Activated CD4-positive, alpha-beta T cell treated with anti-CD3 and anti-CD28 coated beads for 36 hours (primary cell): ENCODE measurements at regions not wholly inside any gene's neighbourhood (a gene's known extent, or its start where the extent isn't known, plus 50 kb on each side); places are given as distances from the start of the nearest gene placed in this dataset.

Source experiments
- ATAC-seq: fragments of 200-7000 bp; cut with Tn5 transposase; one replicate; pipeline ENCODE4 v1.10.0; 2021; ENCODE audit warnings: mild to moderate bottlenecking, moderate library complexity
- CTCF ChIA-PET: fragments of 350-600 bp; sonication (Branson Sonifier 250); formaldehyde crosslinking; loops from one replicate; lab custom pipeline; 2021; ENCODE audit warnings: antibody characterized with exemption; lab: Charles Lee
- POLR2A ChIA-PET: fragments of 350-600 bp; sonication (Branson Sonifier 250); formaldehyde crosslinking; loops from one replicate; lab custom pipeline; 2021; ENCODE audit warnings: antibody characterized with exemption, inconsistent platforms; lab: Charles Lee
- DNase-seq: peaks from one replicate; pipeline ENCODE4 v3.0.0-alpha.2; 2020
- H3K27ac Mint-ChIP-seq: one replicate; pipeline ENCODE4 v1.8.0; 2021; ENCODE audit warnings: mixed read lengths
- H3K27me3 Mint-ChIP-seq: one replicate; pipeline ENCODE4 v1.8.0; 2021; ENCODE audit warnings: mixed read lengths
- H3K36me3 Mint-ChIP-seq: one replicate; pipeline ENCODE4 v1.8.0; 2021; ENCODE audit warnings: low read depth, mixed read lengths
- H3K4me1 Mint-ChIP-seq: one replicate; pipeline ENCODE4 v1.8.0; 2021; ENCODE audit warnings: mixed read lengths
- H3K4me3 Mint-ChIP-seq: one replicate; pipeline ENCODE4 v1.8.0; 2021; ENCODE audit warnings: mild to moderate bottlenecking, moderate library complexity, mixed read lengths
- H3K9me3 Mint-ChIP-seq: one replicate; pipeline ENCODE4 v1.8.0; 2021; ENCODE audit warnings: low read depth, mixed read lengths
- intact Hi-C, 2 experiments: fragments of 100-400 bp; cut with DNase I in 1 of 2; cut with micrococcal nuclease in 1 of 2; formaldehyde crosslinking; loops; one replicate each; pipeline versions ENCODE4 v1.14.2 to v1.15.1; 2022 to 2024; cut with DNase I, micrococcal nuclease

DNA sequence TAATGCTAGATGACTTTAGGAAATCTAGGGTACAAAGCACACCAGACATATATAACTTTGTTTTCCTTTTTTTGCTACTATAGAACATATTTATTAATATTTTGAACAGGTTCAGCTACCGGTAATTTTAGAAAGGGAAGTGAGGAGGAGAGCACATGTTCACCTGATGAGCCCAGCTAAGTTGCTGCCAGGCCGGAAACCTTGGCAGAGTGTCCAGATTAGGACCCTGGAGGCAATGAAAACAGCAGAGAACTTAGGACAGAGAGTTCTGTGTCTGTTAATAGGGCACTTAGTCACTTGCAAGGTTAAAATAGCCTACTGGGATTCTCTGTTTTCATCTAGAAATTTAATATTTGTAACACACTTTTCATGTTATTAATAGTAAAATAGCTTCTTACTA lies 348.9 kb upstream of the CPEB2 start:
- H3K27ac Mint-ChIP-seq: no peak overlapping the region
- H3K27me3 Mint-ChIP-seq: peaks cover 11% of the 10 kb centered on the region
- ATAC-seq (no peak), DNase-seq (no peak)
- H3K9me3 Mint-ChIP-seq: peaks cover 10% of the 10 kb centered on the region
- intact Hi-C loops: no loop called here
- no peak overlapping the region for H3K4me3 Mint-ChIP-seq
- POLR2A ChIA-PET: no interaction called here
- CTCF ChIA-PET: no interaction called here
- H3K36me3 Mint-ChIP-seq: no peaks in the 10 kb centered on the region
- H3K4me1 Mint-ChIP-seq: no peaks in the 10 kb centered on the region

DNA sequence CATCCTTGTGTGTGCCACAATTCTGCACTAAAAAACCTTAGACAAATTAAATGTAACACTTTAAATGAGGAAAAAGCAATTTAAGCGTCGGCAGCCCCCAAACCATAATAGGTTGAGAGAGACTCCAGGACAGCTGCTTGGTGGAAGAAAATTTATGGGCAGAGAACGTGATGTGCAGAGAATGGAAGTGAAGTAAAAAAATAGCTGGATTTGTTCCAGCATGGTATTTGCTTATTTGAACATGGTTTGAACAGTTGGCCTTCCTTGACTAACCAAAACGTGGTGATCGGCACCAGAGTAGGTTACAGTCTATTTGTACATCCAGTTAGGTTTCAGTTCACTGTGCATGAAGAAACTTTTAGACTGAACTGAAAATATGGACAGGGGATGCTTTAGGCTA lies 343.0 kb upstream of the CPEB2 start:
- Mint-ChIP-seq H3K4me1 (no peaks in the 10 kb centered on the region), H3K27me3 (peaks cover 11% of the 10 kb centered on the region), H3K9me3 (peaks cover 7% of the 10 kb centered on the region), H3K4me3 (no peak overlapping the region), H3K27ac (no peak overlapping the region), H3K36me3 (no peaks in the 10 kb centered on the region)
- intact Hi-C loops: no loop called here
- ATAC-seq (no peak), DNase-seq (no peak)
- ChIA-PET POLR2A (no interaction called here), CTCF (no interaction called here)

DNA sequence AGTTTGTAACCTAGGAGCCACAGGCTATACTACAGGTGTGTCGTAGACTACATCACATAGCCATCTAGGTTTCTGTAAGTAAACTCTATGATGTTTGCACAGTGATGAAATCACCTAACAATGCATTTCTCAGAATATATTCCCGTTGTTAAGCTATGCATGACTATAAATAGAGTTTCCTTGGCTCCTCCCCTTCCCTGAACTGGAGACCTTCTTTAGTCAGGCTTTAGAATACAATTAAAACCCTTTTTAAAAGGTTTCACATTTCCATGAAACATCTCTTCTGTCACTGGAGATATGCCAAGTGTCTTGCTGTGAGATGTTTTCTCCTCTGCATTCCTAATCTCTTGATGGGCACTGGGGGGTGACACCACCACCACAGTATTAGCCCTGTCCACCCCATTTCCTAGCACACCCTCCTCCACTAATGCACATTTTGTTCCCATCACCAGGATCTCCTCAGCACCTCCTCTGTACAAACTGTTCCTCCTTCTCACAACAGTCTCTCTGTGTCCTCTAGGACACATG lies 334.6 kb upstream of the CPEB2 start:
- ATAC-seq: no peak
- intact Hi-C loops: no loop called here
- H3K9me3 Mint-ChIP-seq: peaks cover 7% of the 10 kb centered on the region
- peaks cover 11% of the 10 kb centered on the region for H3K27me3 Mint-ChIP-seq
- H3K27ac Mint-ChIP-seq: no peak overlapping the region
- no peaks in the 10 kb centered on the region for H3K4me1 Mint-ChIP-seq
- ChIA-PET POLR2A (no interaction called here), CTCF (no interaction called here)
- H3K4me3 Mint-ChIP-seq: no peak overlapping the region
- DNase-seq: no peak
- H3K36me3 Mint-ChIP-seq: no peaks in the 10 kb centered on the region

DNA sequence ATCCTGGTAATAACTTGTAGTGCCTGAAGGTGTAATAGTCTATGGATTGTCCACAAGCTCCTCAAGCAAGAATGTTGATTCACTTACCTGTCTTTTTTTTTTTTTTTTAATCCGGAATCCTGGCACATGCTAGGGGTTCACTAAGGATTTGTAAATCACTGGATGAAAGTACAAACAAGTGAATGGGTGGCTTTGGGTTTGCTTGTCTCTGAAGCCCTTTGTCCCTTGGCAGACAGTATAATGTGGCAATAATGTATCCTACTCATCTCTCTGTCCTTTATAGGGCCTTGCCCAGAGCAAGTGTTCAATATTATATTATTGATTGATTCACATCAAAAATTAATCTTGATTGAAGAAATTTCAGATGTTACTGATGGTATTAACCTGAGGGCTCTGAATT lies 334.0 kb upstream of the CPEB2 start:
- Mint-ChIP-seq H3K27me3 (peaks cover 15% of the 10 kb centered on the region), H3K9me3 (peaks cover 7% of the 10 kb centered on the region), H3K27ac (no peak overlapping the region), H3K4me1 (no peaks in the 10 kb centered on the region), H3K36me3 (no peaks in the 10 kb centered on the region), H3K4me3 (no peak overlapping the region)
- ChIA-PET POLR2A (no interaction called here), CTCF (no interaction called here)
- intact Hi-C loops: no loop called here
- DNase-seq: no peak
- no peak for ATAC-seq

DNA sequence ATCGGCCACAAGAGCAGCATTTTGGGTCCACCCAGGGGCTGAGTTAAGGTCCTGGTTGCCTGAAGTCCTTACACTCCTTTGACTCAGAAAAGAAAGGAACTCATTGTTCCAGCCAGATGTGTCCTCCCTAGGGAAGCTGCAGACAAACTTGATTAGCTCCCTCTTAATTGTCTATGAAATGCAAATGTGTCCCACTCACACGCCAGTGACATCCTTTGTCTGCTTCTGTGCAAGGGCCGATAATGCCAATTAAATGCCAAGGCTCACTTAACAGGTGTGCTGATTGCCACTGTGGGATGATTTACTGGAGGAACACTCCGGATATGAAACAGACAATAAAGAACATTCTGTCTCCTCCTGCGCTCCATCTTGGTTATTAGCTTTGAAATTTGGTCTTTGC lies 332.9 kb upstream of the CPEB2 start:
- Mint-ChIP-seq H3K9me3 (peaks cover 5% of the 10 kb centered on the region), H3K36me3 (no peaks in the 10 kb centered on the region), H3K27ac (no peak overlapping the region), H3K4me1 (no peaks in the 10 kb centered on the region), H3K4me3 (no peak overlapping the region), H3K27me3 (peaks cover 15% of the 10 kb centered on the region)
- DNase-seq (no peak), ATAC-seq (no peak)
- CTCF ChIA-PET: interaction anchor here (0.6 kb wide), 1 partner anchor 555 kb away, joined by 3 read pairs; no protein-coding TSS in a partner anchor
- POLR2A ChIA-PET: no interaction called here
- intact Hi-C loops: no loop called here

DNA sequence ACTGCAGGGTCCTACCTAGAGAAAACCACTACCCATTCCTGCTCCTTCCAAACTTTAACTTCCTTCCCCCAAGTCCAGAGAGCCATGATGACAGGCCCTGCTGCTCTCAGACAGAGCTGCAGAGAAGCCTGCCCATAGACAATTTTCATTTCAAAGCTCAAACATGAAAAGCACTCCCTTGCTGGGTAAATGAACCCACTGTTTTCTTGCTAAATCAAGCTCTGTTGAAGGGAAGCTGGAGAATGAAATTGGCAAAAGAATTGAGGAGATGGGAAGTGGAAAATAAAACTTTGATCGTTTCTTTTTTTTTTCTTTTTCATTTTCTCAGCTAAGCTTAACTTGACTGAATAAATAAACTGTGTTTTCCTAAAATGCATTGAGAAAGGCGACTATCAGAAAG lies 331.1 kb upstream of the CPEB2 start:
- intact Hi-C loops: no loop called here
- Mint-ChIP-seq H3K4me3 (no peak overlapping the region), H3K36me3 (no peaks in the 10 kb centered on the region), H3K9me3 (peaks cover 4% of the 10 kb centered on the region), H3K4me1 (no peaks in the 10 kb centered on the region), H3K27ac (no peak overlapping the region), H3K27me3 (peaks cover 15% of the 10 kb centered on the region)
- ATAC-seq (no peak), DNase-seq (no peak)
- ChIA-PET CTCF (interaction anchor here (0.6 kb wide), 1 partner anchor 400 kb away, joined by 3 read pairs; no protein-coding TSS in a partner anchor), POLR2A (no interaction called here)

DNA sequence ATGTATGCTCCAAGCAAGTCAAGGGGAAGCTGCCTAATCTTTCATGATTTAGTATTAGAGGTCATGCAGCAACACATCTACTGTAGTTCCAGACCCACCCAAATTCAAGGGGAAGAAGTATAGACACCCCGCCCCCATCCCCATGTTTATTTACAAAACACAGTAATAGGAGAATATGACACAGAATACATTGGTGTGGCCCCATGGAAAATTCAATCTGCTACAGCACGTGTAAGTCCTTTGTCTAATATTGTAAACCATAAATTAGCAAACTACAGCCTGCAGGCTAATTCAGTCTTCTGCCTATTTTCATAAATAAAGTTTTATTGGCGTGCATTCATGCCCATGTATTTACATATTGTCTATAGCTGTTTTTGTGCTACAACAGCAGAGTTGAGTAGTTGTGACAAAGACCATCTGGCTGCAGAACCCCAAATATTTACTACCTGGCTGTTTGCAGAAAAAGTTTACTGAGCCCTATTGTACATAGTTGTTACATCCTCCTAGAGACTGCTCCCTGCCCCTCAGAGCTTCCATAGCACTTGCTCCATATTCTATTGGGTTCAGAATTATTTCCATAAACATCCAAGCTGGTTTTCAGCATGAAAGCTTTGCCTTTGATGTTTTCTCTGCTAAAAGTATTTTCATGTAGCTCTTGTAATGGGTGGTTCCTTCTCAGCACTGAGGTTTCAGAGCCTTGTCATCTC lies 326.8 kb upstream of the CPEB2 start:
- Mint-ChIP-seq H3K36me3 (no peaks in the 10 kb centered on the region), H3K4me3 (no peak overlapping the region), H3K9me3 (no peaks in the 10 kb centered on the region), H3K27ac (no peak overlapping the region), H3K4me1 (no peaks in the 10 kb centered on the region), H3K27me3 (peaks cover 15% of the 10 kb centered on the region)
- ATAC-seq (no peak), DNase-seq (no peak)
- ChIA-PET CTCF (no interaction called here), POLR2A (interaction anchor here (0.7 kb wide), 1 partner anchor 15 kb away, joined by 3 read pairs; no protein-coding TSS in a partner anchor)
- intact Hi-C loops: no loop called here

DNA sequence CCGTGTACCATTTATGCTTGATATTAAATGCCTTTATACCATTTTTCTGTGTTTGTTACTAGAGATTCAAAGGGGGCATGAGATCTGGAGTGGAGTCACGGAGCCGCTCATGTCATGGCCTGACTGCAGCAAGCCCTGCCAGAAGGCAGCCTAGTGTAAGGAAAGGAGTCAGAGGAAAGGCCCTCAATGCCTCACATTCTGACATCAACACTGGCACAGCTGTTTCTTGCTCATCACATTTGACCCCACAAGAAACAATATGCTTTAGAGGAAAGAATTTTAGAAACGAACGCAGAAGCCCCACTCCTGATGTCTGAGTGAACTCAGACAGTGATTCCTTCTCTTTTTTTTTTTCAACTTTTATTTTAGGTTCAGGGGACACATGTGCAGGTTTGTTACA lies 322.4 kb upstream of the CPEB2 start:
- intact Hi-C loops: no loop called here
- H3K4me3 Mint-ChIP-seq: no peak overlapping the region
- POLR2A ChIA-PET: no interaction called here
- no peaks in the 10 kb centered on the region for H3K4me1 Mint-ChIP-seq
- ATAC-seq (no peak), DNase-seq (no peak)
- H3K36me3 Mint-ChIP-seq: no peaks in the 10 kb centered on the region
- peaks cover 1% of the 10 kb centered on the region for H3K9me3 Mint-ChIP-seq
- CTCF ChIA-PET: no interaction called here
- peaks cover 11% of the 10 kb centered on the region for H3K27me3 Mint-ChIP-seq
- H3K27ac Mint-ChIP-seq: no peak overlapping the region

DNA sequence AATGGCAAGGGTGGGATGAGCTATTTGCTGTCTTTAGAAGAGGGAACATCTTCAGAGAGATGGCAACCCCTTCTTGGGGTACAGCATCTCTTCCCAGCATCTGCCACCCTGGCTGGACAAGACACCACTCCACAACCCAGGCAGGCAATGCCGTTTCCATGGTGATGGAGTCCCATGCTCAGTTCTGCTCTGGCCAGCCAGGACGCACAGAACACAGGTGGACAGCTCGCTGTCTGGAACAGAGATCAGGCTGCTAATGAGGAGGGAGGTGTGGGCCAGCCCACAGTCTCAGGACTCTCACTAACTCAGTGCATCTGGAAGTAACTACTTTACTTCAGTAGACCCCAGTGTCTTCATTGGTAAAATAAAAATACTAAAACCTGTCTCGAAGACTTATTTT lies 321.0 kb upstream of the CPEB2 start:
- ChIA-PET CTCF (no interaction called here), POLR2A (interaction anchor here (0.6 kb wide), 1 partner anchor 1998 kb away, joined by 3 read pairs; no protein-coding TSS in a partner anchor)
- no peak overlapping the region for H3K27ac Mint-ChIP-seq
- no peak overlapping the region for H3K4me3 Mint-ChIP-seq
- H3K36me3 Mint-ChIP-seq: no peaks in the 10 kb centered on the region
- DNase-seq: no peak
- peaks cover 3% of the 10 kb centered on the region for H3K9me3 Mint-ChIP-seq
- intact Hi-C loops: no loop called here
- H3K27me3 Mint-ChIP-seq: peaks cover 13% of the 10 kb centered on the region
- ATAC-seq: no peak
- no peaks in the 10 kb centered on the region for H3K4me1 Mint-ChIP-seq

DNA sequence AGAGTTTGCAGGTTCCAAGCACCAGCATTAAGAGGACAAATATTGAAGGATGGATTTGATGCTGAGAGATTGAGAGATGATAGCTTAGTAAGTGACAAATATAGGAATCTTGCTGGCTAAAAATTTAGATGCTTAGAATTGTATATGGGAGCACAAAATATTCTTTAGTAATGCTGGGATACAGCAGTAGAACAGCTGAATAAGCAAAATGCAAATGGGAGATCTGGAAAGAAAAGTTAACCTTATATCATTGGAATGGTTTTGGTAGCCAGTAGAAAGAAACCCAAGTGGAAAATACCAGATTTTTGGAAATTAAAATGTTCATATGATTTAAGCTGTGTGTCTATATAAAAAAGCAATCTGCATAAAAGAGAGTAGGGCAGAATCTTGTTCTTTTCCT lies 308.6 kb upstream of the CPEB2 start:
- Mint-ChIP-seq H3K27me3 (peaks cover 11% of the 10 kb centered on the region), H3K9me3 (peaks cover 5% of the 10 kb centered on the region), H3K27ac (no peak overlapping the region), H3K36me3 (no peaks in the 10 kb centered on the region), H3K4me1 (no peaks in the 10 kb centered on the region), H3K4me3 (no peak overlapping the region)
- ChIA-PET CTCF (no interaction called here), POLR2A (no interaction called here)
- no peak for DNase-seq
- intact Hi-C loops: no loop called here
- ATAC-seq: no peak

DNA sequence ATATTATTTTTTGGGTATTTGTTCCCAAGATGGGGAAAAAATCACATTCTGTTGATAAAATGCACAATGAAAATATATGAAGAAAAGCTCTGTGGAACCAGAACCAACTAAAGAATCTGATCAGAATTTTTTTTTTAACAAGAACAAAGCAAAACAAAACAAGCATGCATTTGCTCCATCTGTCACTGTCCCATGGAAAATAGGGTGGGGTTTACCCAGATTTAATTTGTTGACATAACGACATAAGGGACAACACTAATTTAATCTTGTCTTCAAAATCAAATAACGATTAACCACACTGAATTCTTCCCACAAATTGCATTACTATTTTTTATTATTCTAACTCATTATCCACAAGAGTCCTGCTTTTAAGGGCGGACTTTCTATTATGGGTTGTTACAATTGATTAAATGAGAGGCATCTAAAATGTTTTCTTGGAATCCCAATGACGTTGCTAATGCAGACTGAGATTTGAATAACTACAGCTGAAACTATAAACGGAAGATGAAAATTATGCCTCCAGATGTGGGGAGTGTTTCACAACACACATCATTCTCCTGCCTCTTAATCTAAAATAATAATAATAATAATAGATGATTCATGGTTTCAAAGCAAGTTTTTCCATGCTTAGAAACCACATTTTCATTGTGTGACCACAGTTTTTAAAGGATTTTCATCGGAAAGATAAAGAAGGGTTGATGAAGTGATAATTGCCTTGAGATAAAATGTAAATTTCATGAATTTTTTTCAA lies 307.0 kb upstream of the CPEB2 start:
- ChIA-PET POLR2A (no interaction called here), CTCF (no interaction called here)
- H3K27me3 Mint-ChIP-seq: peaks cover 11% of the 10 kb centered on the region
- no peak for DNase-seq
- H3K4me3 Mint-ChIP-seq: no peak overlapping the region
- no peak overlapping the region for H3K27ac Mint-ChIP-seq
- intact Hi-C loops: no loop called here
- no peak for ATAC-seq
- H3K4me1 Mint-ChIP-seq: no peaks in the 10 kb centered on the region
- peaks cover 5% of the 10 kb centered on the region for H3K9me3 Mint-ChIP-seq
- no peaks in the 10 kb centered on the region for H3K36me3 Mint-ChIP-seq

DNA sequence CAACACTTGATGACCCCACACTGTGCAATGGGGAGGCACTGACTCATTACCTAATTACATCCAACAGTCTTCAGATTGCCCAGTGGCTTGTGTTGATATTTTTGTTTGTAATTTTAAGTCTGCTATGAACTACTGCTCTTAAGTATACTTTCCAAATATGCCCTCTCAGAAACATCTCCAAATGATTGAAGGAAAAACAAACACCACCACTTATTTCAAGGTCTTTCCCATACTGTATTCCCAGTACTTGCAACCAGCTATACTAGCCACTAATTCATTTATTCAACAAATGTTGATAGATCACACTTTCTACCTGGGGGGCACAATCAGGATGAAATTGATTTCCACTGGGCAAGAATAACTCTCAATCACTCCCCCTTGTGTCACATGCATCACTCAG lies 302.2 kb upstream of the CPEB2 start:
- ATAC-seq: no peak
- ChIA-PET POLR2A (no interaction called here), CTCF (interaction anchor here (1.1 kb wide), 1 partner anchor 10 kb away, joined by 6 read pairs; no protein-coding TSS in a partner anchor)
- DNase-seq: no peak
- Mint-ChIP-seq H3K4me3 (no peak overlapping the region), H3K27ac (no peak overlapping the region), H3K36me3 (no peaks in the 10 kb centered on the region), H3K27me3 (peaks cover 12% of the 10 kb centered on the region), H3K4me1 (peaks cover 10% of the 10 kb centered on the region), H3K9me3 (no peaks in the 10 kb centered on the region)
- intact Hi-C loops: no loop called here
